Kidney tubule cell (primary cell): ENCODE measurements at regions not wholly inside any gene's neighbourhood (a gene's known extent, or its start where the extent isn't known, plus 50 kb on each side); places are given as distances from the start of the nearest gene placed in this dataset.
A peak's percentile ranks its signal among the peaks of the same experiment; 100 is the strongest.

Source experiments
- DNase-seq: peaks from one replicate; pipeline ENCODE4 v3.0.0-alpha.2; 2018; ENCODE audit warnings: low spot score

DNA sequence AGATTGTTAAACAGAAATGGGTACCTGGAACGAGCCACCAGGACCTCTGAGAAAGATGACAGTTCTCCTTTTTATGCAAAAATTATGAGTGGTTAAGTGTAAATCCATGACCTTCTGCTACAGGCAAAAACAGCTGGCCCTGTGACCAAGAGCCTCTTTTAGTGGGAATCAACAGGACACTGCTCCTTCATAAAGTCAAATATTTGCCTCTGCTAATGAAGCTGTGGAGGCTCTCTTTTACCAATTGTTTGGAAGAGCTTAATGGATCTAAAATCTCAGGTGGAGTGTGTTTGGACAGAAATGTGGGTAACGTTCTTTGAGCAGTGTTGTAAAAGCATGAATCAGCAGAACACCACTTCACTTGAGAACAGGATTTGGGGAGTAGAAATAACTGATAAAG is 117.5 kb upstream of the PCSK2 start:
- no peak for DNase-seq

- DNase-seq: no peak
These were observed 98.6 kb upstream of the PCSK2 start for GRCh38 chr20:17128206-17128605.

GRCh38 chr20:17129089-17129488 is 97.8 kb upstream of the PCSK2 start:
- DNase-seq: no peak

- DNase-seq: no peak
These were observed 89.1 kb upstream of the PCSK2 start for GRCh38 chr20:17137692-17138091.

GRCh38 chr20:17138237-17138636 is 88.6 kb upstream of the PCSK2 start:
- no peak for DNase-seq

GRCh38 chr20:17140894-17141293 is 85.9 kb upstream of the PCSK2 start:
- DNase-seq: no peak

GRCh38 chr20:17141568-17141967 is 85.3 kb upstream of the PCSK2 start:
- DNase-seq: no peak

GRCh38 chr20:17142666-17143065 is 84.2 kb upstream of the PCSK2 start:
- no peak for DNase-seq

- DNase-seq: no peak
These were observed 76.0 kb upstream of the PCSK2 start for GRCh38 chr20:17150858-17151257.

GRCh38 chr20:17155401-17155800 is 71.4 kb upstream of the PCSK2 start:
- DNase-seq: no peak

DNA sequence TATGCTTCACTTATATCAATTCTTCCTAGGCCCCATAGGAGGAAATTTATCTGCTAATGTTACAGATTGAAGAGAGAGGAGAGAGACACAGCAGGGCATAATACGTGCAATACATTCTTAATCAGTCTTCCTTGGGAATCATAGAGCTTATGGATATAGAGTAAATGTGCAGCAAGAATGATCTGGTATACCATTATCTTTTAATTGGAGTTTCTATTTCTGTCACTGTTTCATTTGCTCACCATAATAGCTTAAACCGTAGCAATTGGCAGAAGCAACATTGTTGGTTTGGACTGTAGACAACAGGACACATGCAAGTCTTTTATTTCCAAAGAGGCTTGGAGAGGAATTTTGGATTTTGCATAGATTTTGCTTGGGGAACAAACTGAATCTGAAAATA is 68.1 kb upstream of the PCSK2 start:
- no peak for DNase-seq

DNA sequence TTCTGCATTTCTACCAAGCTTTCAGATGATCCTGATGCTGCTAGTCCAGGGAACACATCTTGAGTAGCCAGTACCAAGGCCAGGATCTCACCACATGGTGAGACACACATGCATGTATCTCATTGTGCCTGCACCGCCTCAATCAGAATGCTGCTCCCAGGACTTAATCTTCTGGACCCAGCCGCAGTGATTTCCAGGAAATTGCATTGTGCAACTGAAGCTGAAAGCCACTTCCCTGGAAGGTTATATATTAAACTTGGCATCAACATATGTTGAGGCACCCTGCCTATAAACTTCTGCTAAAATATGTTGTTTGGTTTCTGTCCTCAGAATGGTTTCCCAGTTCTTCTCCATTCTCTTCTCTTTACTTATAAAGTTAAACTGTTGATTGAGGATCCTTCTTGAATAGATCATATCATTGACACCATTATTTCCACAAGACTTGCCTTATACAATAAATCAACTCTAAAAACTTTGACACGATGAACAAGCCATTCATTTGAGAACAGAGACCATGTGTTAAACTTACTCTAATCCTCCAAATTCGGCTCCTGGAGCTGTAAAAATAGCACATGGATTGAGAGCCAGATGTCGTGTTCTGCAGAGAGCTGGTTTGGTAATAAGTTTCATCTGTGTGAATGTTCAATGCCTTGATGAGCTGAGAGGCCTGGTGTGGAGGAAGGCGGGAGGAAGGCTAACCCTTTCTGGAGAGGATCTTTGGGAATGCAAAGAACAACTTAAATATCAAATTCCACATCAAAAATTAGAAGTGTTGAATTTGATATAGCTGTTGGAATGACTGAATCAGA is 65.0 kb upstream of the PCSK2 start:
- no peak for DNase-seq

- DNase-seq: no peak
These were observed 58.7 kb upstream of the PCSK2 start for GRCh38 chr20:17168026-17168612.

GRCh38 chr20:17169585-17170136 is 57.2 kb upstream of the PCSK2 start:
- DNase-seq: no peak

DNA sequence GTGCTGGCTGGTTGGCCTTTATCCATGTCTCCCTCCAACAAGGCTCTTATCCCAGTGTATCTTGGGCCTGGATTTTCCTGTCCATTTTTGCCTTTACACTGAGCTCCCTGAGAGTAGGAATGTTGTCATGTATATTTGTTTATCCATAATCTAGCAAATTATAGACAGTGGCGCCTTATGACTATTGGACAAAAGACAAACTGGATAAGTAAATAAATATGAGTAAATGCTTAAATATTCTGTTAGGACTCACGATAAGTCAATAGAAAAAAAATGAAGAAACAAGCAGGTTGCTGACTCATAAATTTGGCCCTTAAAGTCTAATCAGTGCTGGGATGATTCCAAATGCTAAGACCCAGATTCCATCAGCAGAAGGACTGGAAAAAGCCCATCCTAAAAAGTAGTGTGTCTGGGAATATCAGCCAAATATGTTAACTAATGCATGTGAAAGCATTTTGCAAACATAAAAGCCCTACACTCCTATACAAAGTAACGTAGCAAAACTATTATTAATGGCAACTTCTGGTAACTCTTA is 55.0 kb upstream of the PCSK2 start:
- no peak for DNase-seq

DNA sequence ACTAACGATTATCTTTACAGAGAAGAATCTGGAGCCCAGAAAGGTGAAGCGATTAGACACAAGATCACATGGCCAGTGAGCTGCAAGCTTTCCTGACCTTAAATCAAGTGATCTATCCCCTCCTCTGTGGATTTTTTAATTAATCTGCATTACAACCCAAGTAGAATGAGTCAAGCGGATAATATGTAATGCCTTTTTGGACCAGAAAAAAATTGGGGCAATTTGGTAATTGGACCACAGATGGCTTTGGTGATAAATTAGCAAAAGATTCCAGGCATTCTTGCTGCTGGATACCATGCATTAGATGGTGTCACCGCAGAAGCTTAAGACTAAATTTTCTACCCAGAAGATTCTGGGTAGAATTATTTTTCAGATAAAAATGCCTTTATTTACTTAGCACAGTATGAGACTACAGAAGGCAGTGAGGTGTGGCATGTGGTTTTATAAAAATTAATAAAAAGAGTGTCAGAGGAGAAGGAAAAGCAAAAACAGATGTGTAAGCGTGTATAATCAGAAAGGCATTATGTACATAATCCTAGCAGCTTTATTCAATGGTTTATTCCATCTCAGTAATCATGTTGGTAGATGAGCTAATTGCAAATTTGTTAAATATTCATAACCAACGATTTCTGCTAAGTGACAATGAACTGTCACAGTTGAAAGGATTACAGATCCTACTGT is 53.9 kb upstream of the PCSK2 start:
- peak; percentile 4 for DNase-seq
